H54 (cell line): ENCODE measurements at regions not wholly inside any gene's neighbourhood (a gene's known extent, or its start where the extent isn't known, plus 50 kb on each side); places are given as distances from the start of the nearest gene placed in this dataset.

Experiments used
- DNase-seq: peaks from one replicate; pipeline ENCODE4 v3.0.0; 2011; ENCODE audit warnings: low spot score, mixed read lengths; ENCODE audit not compliant: insufficient read length
- FAIRE-seq: peaks from 3 replicates; lab custom pipeline; 2011; peaks lifted over from hg19 to GRCh38; lab: Jason Lieb, UNC
- POLR2A ChIP-seq: IDR thresholded peaks from 2 replicates; pipeline ENCODE4 v1.6.1; 2011; ENCODE audit warnings: low read depth, mild to moderate bottlenecking, low read length

DNA sequence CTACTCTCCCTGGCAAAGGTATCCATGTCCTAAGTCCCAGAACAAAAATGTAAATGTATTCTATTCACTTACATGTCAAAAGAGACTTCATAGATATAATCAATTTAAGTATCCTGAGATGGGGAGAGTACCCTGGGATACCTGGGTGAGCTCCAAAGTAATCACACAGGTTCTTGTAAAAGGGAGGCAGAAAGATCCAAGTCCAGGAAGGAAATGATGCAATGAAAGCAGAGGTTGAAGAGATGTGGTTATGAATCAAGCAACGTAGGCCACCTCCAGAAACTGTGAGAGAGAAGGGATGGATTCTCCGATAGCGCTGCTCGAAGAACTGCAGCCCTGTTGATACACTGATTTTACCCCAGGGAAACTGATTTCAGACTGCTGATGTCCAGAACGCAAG lies 93.9 kb upstream of the VGLL3 start:
- FAIRE-seq (no peak), DNase-seq (no peak)
- TF ChIP-seq POLR2A = no peak

DNA sequence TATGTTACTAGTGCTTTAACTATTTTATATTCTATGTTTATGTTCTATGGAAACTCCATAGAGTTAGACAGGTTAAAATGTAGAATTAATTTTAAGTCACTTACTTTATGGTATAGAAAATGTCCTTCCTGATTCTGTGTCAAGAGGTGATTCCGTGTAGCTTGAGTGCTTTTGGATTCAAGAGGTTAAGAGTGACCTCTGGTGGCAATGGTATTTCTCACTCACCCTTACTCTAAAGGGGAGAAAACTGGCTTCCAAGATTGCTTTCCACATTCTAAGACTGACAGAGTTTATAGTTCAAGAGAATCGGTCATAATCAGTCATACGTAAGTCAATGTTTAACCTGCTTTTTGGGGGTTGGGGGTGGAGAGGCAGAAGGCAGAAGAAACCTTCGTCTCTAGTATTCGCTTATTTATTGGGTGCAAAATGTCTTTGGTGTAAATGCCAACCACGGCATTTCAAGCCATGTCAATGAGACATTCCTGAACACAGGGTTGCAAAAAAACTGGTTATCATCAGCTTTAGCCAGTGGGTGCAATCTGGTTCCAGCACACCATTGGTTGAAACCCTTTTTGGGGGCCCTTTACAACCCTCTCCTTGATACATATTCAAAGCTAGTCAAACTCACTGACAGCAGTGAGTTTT lies 92.0 kb upstream of the VGLL3 start:
- DNase-seq = peak; percentile 15
- TF ChIP-seq POLR2A = no peak
- peak; percentile 97 for FAIRE-seq

- no peak for TF ChIP-seq POLR2A
- DNase-seq (no peak), FAIRE-seq (peak; percentile 6)
Measured at GRCh38 chr3:87077355-87077754, 86.4 kb upstream of the VGLL3 start.

- FAIRE-seq = peak; percentile 89
- DNase-seq = peak; percentile 24
- TF ChIP-seq POLR2A = no peak
Measured at GRCh38 chr3:87076946-87077345, 86.0 kb upstream of the VGLL3 start.

DNA sequence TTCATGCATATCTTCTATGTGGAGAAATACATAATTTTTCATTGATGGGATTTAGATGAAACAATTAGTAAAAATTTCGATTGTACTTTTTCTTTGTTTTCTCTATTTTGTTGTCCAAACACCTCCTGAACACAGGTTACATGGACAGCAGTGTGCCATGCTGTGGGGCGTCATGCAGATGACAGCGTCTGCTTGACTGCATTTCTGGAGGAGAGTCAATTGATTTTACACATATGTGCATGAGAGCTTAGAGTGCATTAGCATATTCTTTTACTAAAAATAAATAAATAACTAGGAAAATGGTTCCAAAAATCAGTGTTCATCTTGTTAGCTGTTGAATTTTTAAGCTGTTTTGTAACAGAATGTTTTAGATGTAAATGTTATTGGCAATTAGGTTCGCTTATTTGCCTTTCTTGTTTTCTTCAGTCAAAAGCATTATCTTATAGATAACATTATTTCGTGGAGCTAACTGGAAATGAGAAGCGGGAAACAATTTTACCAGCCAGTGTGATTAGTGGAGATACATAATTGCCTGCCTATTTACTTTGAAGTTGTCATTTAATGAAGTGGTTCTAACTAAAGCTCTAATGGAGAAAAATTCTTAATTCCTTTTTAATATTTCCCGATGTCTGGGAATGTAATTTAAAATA lies 82.7 kb upstream of the VGLL3 start:
- no peak for FAIRE-seq

GRCh38 chr3:87072446-87072845 lies 81.5 kb upstream of the VGLL3 start:
- DNase-seq (no peak), FAIRE-seq (no peak)
- TF ChIP-seq POLR2A = no peak

More for the DNA sequence above, 82.7 kb upstream of the VGLL3 start:
- no peak for TF ChIP-seq POLR2A
- no peak for DNase-seq

- FAIRE-seq = no peak
- no peak for DNase-seq
- no peak for TF ChIP-seq POLR2A
Measured at GRCh38 chr3:87069971-87070370, 79.0 kb upstream of the VGLL3 start.

GRCh38 chr3:87069021-87069420 lies 78.1 kb upstream of the VGLL3 start:
- FAIRE-seq (no peak), DNase-seq (no peak)
- no peak for TF ChIP-seq POLR2A

DNA sequence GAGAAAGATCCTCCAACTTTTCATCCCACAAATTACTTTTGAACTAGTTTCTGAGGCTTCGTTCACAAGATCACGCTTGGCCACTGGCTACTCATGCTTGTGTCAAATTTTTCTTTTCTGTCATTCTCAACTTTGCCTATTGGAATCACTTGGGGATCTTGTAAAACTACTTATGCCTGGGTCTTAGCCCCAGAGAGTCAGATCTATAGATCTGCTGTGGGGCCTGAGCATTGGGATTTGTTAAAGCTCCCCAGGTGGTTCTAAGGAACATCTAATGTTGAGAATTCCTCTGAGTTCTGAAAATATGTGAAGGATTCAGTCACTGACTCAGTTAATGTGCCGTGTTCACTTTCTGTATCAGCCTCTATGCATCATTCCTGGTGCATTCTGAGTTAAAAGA lies 71.7 kb upstream of the VGLL3 start:
- DNase-seq = no peak
- FAIRE-seq = no peak
- no peak for TF ChIP-seq POLR2A

DNA sequence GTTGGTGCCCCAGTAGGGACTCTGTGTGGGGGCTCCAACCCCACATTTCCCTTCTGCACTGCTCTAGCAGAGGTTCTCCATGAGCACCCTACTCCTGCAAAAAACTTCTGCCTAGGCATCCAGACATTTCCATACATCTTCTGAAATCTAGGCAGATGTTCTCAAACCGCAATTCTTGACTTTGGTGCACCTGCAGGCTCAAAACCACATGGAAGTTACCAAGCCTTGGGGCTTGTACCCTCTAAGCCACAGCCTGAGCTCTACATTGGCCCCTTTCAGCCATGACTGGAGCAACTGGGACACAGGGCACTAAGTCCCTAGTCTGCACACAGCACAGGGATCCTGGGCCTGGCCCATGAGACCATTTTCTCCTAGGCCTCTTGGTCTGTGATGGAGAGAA lies 66.5 kb upstream of the VGLL3 start:
- no peak for TF ChIP-seq POLR2A

DNA sequence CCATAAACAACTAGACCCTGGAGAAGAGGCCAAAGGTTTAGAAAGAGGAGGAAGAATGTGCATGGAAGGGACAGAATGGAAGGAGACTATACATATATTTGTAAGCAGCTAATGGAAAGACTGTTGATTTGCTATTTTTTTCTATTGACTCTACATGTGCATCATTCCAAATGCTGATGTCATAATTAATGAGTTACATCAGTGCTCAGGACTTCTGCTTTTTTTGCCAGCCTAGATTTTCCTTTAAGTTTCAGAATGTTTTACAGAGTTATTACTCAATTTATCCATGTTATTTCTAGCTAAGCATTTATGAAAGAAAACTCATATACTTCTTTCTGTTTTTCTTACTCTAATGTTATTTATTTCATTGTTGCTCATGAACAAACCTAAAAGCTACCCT lies 62.6 kb upstream of the VGLL3 start:
- no peak for FAIRE-seq
- no peak for TF ChIP-seq POLR2A
- DNase-seq = no peak

More for the DNA sequence above, 66.5 kb upstream of the VGLL3 start:
- FAIRE-seq (no peak), DNase-seq (no peak)

DNA sequence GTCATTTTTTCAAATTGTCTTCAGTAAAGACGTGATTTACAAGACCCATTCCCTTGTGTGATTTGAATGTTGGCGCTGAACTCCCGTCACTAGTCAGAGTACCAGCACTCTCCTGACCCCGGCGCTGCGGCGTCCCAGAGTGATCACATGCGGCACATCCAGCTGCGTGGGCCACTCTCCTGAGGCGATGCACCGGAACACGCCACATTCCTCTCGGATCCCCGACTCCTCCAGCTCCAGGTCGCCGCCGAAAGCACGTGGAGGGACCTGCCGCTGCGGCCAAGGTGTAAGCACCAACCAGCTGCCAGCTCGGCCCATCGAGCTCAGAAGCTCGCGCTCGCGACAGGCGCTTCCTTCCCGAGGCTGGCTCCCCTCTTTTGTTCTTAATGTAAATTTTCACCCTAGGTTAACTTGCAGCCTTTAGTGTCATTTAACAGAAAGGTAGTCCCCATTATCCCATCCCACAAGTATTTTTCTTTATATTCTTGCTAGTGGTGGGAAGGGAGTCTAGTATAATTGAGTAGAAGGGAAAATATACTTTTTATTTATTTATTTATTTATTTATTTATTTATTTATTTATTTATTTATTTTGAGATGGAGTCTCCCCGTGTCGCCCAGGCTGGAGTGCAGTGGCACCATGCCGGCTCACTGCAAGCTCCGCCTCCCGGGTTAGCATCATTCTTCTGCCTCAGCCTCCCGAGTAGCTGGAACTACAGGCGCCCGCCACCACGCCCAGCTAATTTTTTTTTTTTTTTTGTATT lies 61.7 kb upstream of the VGLL3 start:
- no peak for DNase-seq
- FAIRE-seq = no peak
- TF ChIP-seq POLR2A = no peak

DNA sequence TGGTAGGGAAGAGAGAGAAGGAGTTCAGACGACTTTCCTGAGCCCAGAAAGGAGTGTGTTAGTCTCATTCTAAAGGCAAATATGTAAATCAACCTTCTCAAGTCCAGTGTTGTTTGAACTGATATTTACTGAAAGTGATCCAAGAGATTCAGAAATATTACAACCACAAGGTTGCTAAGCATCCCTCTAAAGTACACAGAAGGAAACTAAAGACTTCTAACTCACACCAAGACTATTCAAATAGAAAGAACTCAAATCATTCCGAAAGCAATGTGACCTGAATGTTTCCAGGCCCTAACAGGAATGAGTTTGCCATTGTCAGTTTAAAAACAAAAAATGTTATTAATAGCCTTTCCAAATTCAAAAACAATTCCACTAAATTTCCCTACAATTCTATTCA lies 56.9 kb upstream of the VGLL3 start:
- DNase-seq (no peak), FAIRE-seq (no peak)
- TF ChIP-seq POLR2A = no peak

DNA sequence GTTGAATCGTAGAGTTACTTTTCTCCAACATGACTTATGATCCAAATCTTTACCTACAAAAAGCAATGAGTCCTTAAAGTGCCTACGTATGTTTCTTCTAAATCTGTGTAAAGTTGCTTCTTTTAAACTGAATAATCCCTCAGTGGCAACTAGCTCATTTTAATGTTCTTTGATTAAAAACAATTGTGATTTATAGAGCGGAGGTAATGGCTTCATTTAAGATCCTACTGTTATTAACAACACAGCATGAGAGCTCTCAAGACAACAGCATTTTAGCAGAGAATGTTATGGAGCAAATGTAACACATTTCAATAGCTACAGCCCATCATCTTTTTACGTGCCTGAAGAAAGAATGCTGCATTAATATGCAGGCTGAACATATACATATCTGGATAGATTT lies 55.3 kb upstream of the VGLL3 start:
- DNase-seq (no peak), FAIRE-seq (no peak)
- no peak for TF ChIP-seq POLR2A
